HG03025 (cell line): ENCODE measurements at regions not wholly inside any gene's neighbourhood (a gene's known extent, or its start where the extent isn't known, plus 50 kb on each side); places are given as distances from the start of the nearest gene placed in this dataset.

Experiments used
- ATAC-seq: cut with Tn5 transposase; IDR thresholded peaks from one replicate; pipeline ENCODE4 v1.9.1; 2021; ENCODE audit warnings: mild to moderate bottlenecking, moderate library complexity; ENCODE audit not compliant: unreplicated experiment, low FRiP score

GRCh38 chr11:103530257-103530656 lies 421.0 kb downstream of the DYNC2H1 start:
- no peak for ATAC-seq

GRCh38 chr11:103532133-103532788 lies 423.0 kb downstream of the DYNC2H1 start:
- ATAC-seq = no peak

- no peak for ATAC-seq
These were observed 425.0 kb downstream of the DYNC2H1 start for GRCh38 chr11:103534191-103534590.

- no peak for ATAC-seq
These were observed 425.7 kb downstream of the DYNC2H1 start for GRCh38 chr11:103534959-103535358.

- ATAC-seq = no peak
These were observed 427.1 kb downstream of the DYNC2H1 start for GRCh38 chr11:103536335-103536722.

- no peak for ATAC-seq
These were observed 428.8 kb downstream of the DYNC2H1 start for GRCh38 chr11:103537904-103538502.

GRCh38 chr11:103539166-103539565 lies 429.9 kb downstream of the DYNC2H1 start:
- no peak for ATAC-seq

- no peak for ATAC-seq
These were observed 432.1 kb downstream of the DYNC2H1 start for GRCh38 chr11:103541186-103541795.

GRCh38 chr11:103542851-103543250 lies 433.6 kb downstream of the DYNC2H1 start:
- ATAC-seq = no peak

- ATAC-seq = no peak
These were observed 434.2 kb downstream of the DYNC2H1 start for GRCh38 chr11:103543456-103543855.

GRCh38 chr11:103544874-103545273 lies 435.6 kb downstream of the DYNC2H1 start:
- ATAC-seq = no peak

- no peak for ATAC-seq
These were observed 436.3 kb downstream of the DYNC2H1 start for GRCh38 chr11:103545551-103545950.

GRCh38 chr11:103546236-103546635 lies 437.0 kb downstream of the DYNC2H1 start:
- ATAC-seq = no peak

GRCh38 chr11:103547024-103547423 lies 437.8 kb downstream of the DYNC2H1 start:
- ATAC-seq = no peak

- ATAC-seq = no peak
These were observed 438.5 kb downstream of the DYNC2H1 start for GRCh38 chr11:103547691-103548090.

- ATAC-seq = no peak
These were observed 439.6 kb downstream of the DYNC2H1 start for GRCh38 chr11:103548838-103549237.

- no peak for ATAC-seq
These were observed 441.6 kb downstream of the DYNC2H1 start for GRCh38 chr11:103550811-103551210.

GRCh38 chr11:103552086-103552485 lies 442.9 kb downstream of the DYNC2H1 start:
- no peak for ATAC-seq

GRCh38 chr11:103556171-103556570 lies 446.9 kb downstream of the DYNC2H1 start:
- no peak for ATAC-seq

GRCh38 chr11:103566116-103566515 lies 456.9 kb downstream of the DYNC2H1 start:
- no peak for ATAC-seq

GRCh38 chr11:103581760-103582159 lies 454.7 kb upstream of the DDI1 start:
- no peak for ATAC-seq

- no peak for ATAC-seq
These were observed 454.0 kb upstream of the DDI1 start for GRCh38 chr11:103582351-103582909.
